HL-60 (cell line): ENCODE measurements at regions not wholly inside any gene's neighbourhood (a gene's known extent, or its start where the extent isn't known, plus 50 kb on each side); places are given as distances from the start of the nearest gene placed in this dataset.

Experiments used
- POLR2AphosphoS5 ChIP-seq: IDR thresholded peaks from 2 replicates; pipeline ENCODE4 v1.6.1; 2012; ENCODE audit warnings: low read depth
- TF ChIP-seq, protein P1 (sequence below): IDR thresholded peaks from one replicate; pipeline ENCODE4 v1.5.1; 2011; ENCODE audit warnings: low read length, control low read depth, inconsistent platforms; ENCODE audit not compliant: insufficient read depth

DNA sequence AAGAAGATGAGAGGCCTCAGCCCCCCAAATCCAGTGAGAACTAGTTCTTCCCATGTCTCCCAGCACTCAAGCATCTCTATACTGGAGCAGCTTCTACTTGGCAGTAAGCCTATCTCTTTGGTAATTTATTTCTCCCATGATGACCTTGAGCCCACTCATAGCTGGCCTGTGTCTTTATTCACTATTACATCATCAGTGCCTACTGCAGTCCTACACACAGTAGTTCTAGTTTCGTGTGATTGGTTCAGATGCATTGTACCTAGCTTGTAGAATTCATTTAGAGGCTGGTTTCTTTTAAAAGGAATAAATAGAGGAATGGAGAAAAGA, 255.6 kb upstream of the ZFP64 start:
- TF ChIP-seq, protein P1, sequence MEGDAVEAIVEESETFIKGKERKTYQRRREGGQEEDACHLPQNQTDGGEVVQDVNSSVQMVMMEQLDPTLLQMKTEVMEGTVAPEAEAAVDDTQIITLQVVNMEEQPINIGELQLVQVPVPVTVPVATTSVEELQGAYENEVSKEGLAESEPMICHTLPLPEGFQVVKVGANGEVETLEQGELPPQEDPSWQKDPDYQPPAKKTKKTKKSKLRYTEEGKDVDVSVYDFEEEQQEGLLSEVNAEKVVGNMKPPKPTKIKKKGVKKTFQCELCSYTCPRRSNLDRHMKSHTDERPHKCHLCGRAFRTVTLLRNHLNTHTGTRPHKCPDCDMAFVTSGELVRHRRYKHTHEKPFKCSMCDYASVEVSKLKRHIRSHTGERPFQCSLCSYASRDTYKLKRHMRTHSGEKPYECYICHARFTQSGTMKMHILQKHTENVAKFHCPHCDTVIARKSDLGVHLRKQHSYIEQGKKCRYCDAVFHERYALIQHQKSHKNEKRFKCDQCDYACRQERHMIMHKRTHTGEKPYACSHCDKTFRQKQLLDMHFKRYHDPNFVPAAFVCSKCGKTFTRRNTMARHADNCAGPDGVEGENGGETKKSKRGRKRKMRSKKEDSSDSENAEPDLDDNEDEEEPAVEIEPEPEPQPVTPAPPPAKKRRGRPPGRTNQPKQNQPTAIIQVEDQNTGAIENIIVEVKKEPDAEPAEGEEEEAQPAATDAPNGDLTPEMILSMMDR: no peak
- no peak for TF ChIP-seq POLR2AphosphoS5
